ENCODE measurements at regions not wholly inside any gene's neighbourhood (a gene's known extent, or its start where the extent isn't known, plus 50 kb on each side); places are given as distances from the start of the nearest gene placed in this dataset.

DNA sequence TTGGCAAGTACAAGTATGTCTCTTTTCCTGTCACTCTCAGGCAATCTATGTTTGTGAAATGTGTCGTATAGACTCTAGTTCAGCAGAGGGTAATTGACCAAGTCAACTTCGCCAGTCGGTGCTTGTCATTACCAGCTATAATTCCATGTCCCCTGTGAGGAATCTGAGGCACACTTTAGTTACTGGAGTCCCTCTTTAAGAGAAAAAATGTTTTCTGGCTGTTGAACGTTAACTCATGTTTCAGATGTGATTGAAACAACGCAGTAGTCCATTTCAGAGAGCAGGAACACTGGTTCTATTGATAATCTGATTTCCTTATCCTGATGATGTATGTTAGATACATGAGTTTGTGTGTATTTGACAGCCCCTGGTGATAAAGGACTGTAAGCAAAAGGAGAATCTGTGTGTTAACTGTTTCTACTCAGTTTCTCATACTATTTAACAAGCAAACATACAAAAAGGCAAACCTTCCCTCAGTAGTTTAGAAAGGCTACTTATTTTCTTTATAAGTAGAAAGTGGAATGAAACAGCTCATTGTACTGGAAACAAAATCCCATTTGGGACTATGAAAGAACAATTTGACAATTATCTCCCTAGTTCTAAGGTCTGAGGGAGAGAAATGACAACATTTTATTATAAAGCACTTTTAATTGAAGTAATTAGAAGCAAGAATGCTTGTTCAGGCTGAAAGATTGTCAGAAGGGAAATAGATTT is 161.1 kb upstream of the TRHDE start:
- no peak overlapping the region for H3K4me3 ChIP-seq (ENCODE audit: low read depth, low read length)
- FAIRE-seq, result no peak
- TF ChIP-seq, protein P1, sequence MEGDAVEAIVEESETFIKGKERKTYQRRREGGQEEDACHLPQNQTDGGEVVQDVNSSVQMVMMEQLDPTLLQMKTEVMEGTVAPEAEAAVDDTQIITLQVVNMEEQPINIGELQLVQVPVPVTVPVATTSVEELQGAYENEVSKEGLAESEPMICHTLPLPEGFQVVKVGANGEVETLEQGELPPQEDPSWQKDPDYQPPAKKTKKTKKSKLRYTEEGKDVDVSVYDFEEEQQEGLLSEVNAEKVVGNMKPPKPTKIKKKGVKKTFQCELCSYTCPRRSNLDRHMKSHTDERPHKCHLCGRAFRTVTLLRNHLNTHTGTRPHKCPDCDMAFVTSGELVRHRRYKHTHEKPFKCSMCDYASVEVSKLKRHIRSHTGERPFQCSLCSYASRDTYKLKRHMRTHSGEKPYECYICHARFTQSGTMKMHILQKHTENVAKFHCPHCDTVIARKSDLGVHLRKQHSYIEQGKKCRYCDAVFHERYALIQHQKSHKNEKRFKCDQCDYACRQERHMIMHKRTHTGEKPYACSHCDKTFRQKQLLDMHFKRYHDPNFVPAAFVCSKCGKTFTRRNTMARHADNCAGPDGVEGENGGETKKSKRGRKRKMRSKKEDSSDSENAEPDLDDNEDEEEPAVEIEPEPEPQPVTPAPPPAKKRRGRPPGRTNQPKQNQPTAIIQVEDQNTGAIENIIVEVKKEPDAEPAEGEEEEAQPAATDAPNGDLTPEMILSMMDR (IDR thresholded peaks at IDR 0.05; ENCODE audit: insufficient read depth, low read length, severe bottlenecking), result no peak

DNA sequence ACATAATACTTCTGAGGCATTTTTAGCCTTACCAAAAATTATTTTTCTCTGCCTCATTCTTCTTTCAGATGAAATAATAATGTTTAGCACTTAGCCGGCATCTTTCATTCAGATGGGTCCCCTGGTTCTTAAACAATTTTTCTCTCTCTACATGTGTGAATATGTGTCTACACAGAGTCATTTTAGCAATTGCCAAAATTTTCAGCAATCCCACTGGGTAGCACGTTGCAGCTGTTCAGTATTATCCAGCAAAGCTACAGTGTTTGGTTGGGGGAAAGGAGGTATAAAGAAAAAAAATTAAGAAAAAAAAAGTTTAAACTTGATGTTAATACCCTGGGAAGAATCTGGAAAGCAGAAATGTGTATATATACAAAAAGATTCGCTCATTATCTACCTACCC is 160.5 kb upstream of the TRHDE start:
- FAIRE-seq (no peak), DNase-seq (ENCODE audit: low read depth) (no peak)
- H3K27me3 ChIP-seq (ENCODE audit: control insufficient read depth, insufficient read depth, low read length), result no peaks in the 10 kb centered on the region
- H3K4me3 ChIP-seq (ENCODE audit: low read depth, low read length), result no peak overlapping the region
- no peaks in the 10 kb centered on the region for H3K36me3 ChIP-seq (ENCODE audit: control insufficient read depth, insufficient read depth, low read length)
- TF ChIP-seq, protein P1 (IDR thresholded peaks at IDR 0.05; ENCODE audit: insufficient read depth, low read length, severe bottlenecking), result no peak

More for the DNA sequence above, 161.1 kb upstream of the TRHDE start:
- Histone ChIP-seq H3K27me3 (ENCODE audit: control insufficient read depth, insufficient read depth, low read length) (no peaks in the 10 kb centered on the region), H3K36me3 (ENCODE audit: control insufficient read depth, insufficient read depth, low read length) (no peaks in the 10 kb centered on the region)
- no peak for DNase-seq (ENCODE audit: low read depth)

DNA sequence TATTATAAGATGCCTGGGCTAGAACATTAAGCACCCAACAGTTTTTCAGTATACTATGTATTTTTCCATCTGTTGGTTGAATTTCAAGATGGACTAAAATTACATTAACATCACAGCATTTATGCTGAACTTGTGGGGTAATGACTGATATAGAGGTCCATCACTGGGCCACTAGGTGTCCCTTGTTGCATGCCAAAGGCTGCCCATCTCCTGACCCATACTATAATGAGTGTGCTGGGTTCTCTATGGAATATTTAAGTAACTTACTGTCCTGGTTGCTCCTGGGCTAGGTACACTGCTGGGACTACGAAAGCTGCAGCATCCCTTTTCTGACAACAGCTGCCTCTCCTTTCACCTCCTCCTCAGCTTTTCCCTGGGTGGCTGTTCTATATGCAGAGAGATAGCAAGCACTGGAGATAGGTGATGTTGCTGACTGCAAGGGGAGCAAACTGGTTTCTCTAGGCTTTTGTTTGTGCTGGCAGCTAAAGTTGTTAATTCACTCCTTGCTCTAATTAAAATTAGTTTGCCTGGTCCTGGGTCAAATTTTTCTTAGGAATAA is 138.6 kb upstream of the TRHDE start:
- DNase-seq (ENCODE audit: low read depth) (no peak), FAIRE-seq (no peak)
- Histone ChIP-seq H3K27me3 (ENCODE audit: control insufficient read depth, insufficient read depth, low read length) (no peaks in the 10 kb centered on the region), H3K4me3 (ENCODE audit: low read depth, low read length) (no peak overlapping the region), H3K36me3 (ENCODE audit: control insufficient read depth, insufficient read depth, low read length) (no peaks in the 10 kb centered on the region)
- TF ChIP-seq, protein P1 (IDR thresholded peaks at IDR 0.05; ENCODE audit: insufficient read depth, low read length, severe bottlenecking), result no peak

DNA sequence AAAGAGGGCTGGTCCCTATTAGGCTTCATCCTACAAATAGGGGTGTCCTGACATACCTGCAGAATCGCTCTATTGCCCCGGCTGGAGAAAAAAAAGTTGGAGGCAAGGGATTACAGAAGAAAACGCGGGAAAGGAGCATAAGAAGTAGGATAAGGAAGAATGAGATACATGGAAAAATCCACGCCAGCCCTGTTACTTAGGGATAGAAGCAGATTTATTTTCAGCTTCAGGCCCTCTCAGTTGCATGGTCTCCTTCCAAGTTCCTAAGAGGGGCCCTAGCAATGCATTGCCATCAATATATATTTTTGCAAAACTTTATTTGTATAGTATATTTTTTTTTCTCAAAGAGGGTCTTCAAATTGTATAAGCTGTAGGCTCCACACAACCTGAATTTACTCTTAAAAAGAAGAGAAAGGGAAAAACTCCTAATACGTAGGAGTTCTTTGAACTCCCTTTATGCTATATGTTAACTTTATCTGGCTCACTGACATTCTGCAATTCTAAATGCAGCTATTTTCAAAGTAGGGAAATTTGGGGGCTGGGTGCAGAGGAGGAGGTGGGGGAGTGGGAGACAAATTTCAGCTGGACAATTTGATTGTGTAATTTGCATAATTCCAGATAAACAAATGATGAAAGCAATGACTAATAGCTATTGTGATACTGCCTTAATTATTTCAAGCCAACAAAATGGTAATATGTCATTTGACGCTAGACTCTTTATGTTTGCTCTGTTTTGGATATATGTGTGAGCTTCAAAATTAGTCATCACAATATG is 137.7 kb upstream of the TRHDE start:
- H3K4me3 ChIP-seq (ENCODE audit: low read depth, low read length), result no peak overlapping the region
- FAIRE-seq (no peak), DNase-seq (ENCODE audit: low read depth) (no peak)
- TF ChIP-seq, protein P1 (IDR thresholded peaks at IDR 0.05; ENCODE audit: insufficient read depth, low read length, severe bottlenecking), result no peak
- H3K27me3 ChIP-seq (ENCODE audit: control insufficient read depth, insufficient read depth, low read length), result no peaks in the 10 kb centered on the region
- no peaks in the 10 kb centered on the region for H3K36me3 ChIP-seq (ENCODE audit: control insufficient read depth, insufficient read depth, low read length)

DNA sequence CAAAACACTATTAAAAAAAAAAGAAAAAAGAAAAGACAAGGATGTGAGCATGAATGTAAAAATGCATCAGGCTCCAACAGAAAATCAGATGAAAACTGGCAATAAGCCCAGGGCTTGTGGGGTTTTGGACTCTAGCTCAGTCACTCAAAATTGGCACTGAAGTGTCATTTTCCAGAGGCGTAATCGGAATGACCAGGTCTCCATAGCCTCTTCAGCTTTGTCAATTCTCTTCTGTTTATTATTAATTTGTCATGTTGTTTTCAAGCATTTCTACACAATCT is 137.2 kb upstream of the TRHDE start:
- Histone ChIP-seq H3K4me3 (ENCODE audit: low read depth, low read length) (no peak overlapping the region), H3K36me3 (ENCODE audit: control insufficient read depth, insufficient read depth, low read length) (no peaks in the 10 kb centered on the region), H3K27me3 (ENCODE audit: control insufficient read depth, insufficient read depth, low read length) (no peaks in the 10 kb centered on the region)
- TF ChIP-seq, protein P1 (IDR thresholded peaks at IDR 0.05; ENCODE audit: insufficient read depth, low read length, severe bottlenecking), result no peak
- DNase-seq (ENCODE audit: low read depth) (no peak), FAIRE-seq (no peak)

Measured in bronchial epithelial cell (primary cell).